ENCODE measurements at regions not wholly inside any gene's neighbourhood (a gene's known extent, or its start where the extent isn't known, plus 50 kb on each side); places are given as distances from the start of the nearest gene placed in this dataset.
A peak's percentile ranks its signal among the peaks of the same experiment; 100 is the strongest.
"Not testable (repeated sequence)": the region's sequence is repeated elsewhere in the genome, so short reads cannot be mapped to it uniquely, and the experiment has no call there.

- H4K8ac ChIP-seq (ENCODE audit: low read depth, low read length), result no peak overlapping the region
Observed at GRCh38 chr2:75844651-75845050, 133.9 kb upstream of the GCFC2 start.

DNA sequence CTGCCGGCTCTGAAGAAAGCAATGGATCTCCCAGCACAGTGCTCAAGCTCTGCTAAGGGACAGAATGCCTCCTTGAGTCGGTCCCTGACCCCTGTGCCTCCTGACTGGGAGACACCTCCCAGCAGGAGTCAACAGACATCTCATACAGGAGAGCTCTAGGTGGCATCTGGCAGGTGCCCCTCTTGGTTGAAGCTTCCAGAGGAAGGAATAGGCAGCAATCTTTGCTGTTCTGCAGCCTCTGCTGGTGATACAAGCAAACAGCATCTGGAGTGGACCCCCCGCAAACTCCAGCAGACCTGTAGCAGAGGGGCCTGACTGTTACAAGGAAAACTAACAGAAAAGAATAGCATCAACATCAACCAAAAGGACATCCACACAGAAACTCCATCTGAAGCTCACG lies 123.9 kb upstream of the GCFC2 start:
- not testable (repeated sequence) for DNase-seq (ENCODE audit: low spot score)

More at GRCh38 chr2:75844651-75845050, 133.9 kb upstream of the GCFC2 start:
- Histone ChIP-seq H3K18ac (ENCODE audit: low read length) (no peak overlapping the region), H2AK5ac (ENCODE audit: low read depth, low read length) (no peak overlapping the region), H3K4ac (ENCODE audit: low read length) (no peak overlapping the region), H2BK120ac (ENCODE audit: low read depth, low read length) (no peak overlapping the region), H3K9ac (ENCODE audit: low read depth, low read length, poor library complexity) (no peak overlapping the region), H2BK12ac (ENCODE audit: low read length) (no peak overlapping the region), H3K9me3 (replicated peaks in 1 of 2; ENCODE audit: control insufficient read depth in 2 of 2, insufficient read depth in 1 of 2, low read depth in 1 of 2, low read length in 2 of 2) (no peaks in the 10 kb centered on the region), H3K36me3 (replicated peaks in 1 of 2; ENCODE audit: control insufficient read depth in 2 of 2, insufficient read depth in 2 of 2, low read length in 2 of 2) (no peaks in the 10 kb centered on the region), H3K23ac (ENCODE audit: low read depth, low read length, poor library complexity) (no peak overlapping the region), H2BK5ac (ENCODE audit: low read length) (no peak overlapping the region), H3K27me3 (ENCODE audit: control insufficient read depth in 3 of 3, insufficient read depth in 3 of 3, low read depth in 1 of 3, low read length in 3 of 3) (no peaks in the 10 kb centered on the region), H2BK15ac (ENCODE audit: low read length) (no peak overlapping the region), H3K4me2 (ENCODE audit: insufficient read depth, low read length, poor library complexity, severe bottlenecking) (no peak overlapping the region), H3K4me3 (ENCODE audit: low read length in 2 of 2) (no peak overlapping the region), H3K14ac (ENCODE audit: low read length) (no peak overlapping the region), H3K27ac (replicated peaks; ENCODE audit: low read length) (no peak overlapping the region), H4K91ac (ENCODE audit: low read depth, low read length, poor library complexity) (no peak overlapping the region), H3K4me1 (ENCODE audit: control insufficient read depth in 2 of 2, insufficient read depth in 1 of 2, low read depth in 1 of 2, low read length in 2 of 2) (no peaks in the 10 kb centered on the region), H3K79me1 (ENCODE audit: low read depth, low read length) (no peaks in the 10 kb centered on the region), H2AFZ (ENCODE audit: low read length) (no peak overlapping the region)
- no peak for DNase-seq (ENCODE audit: low spot score)

GRCh38 chr2:75833386-75833785 lies 122.7 kb upstream of the GCFC2 start:
- Histone ChIP-seq H3K23ac (ENCODE audit: low read depth, low read length, poor library complexity) (no peak overlapping the region), H2AK5ac (ENCODE audit: low read depth, low read length) (no peak overlapping the region), H3K36me3 (replicated peaks in 1 of 2; ENCODE audit: control insufficient read depth in 2 of 2, insufficient read depth in 2 of 2, low read length in 2 of 2) (no peaks in the 10 kb centered on the region), H3K27me3 (ENCODE audit: control insufficient read depth in 3 of 3, insufficient read depth in 3 of 3, low read depth in 1 of 3, low read length in 3 of 3) (no peaks in the 10 kb centered on the region), H3K4me2 (ENCODE audit: insufficient read depth, low read length, poor library complexity, severe bottlenecking) (no peak overlapping the region), H3K14ac (ENCODE audit: low read length) (no peak overlapping the region), H2BK120ac (ENCODE audit: low read depth, low read length) (no peak overlapping the region), H3K9me3 (replicated peaks in 1 of 2; ENCODE audit: control insufficient read depth in 2 of 2, insufficient read depth in 1 of 2, low read depth in 1 of 2, low read length in 2 of 2) (no peaks in the 10 kb centered on the region), H2BK15ac (ENCODE audit: low read length) (no peak overlapping the region), H4K91ac (ENCODE audit: low read depth, low read length, poor library complexity) (no peak overlapping the region), H3K4ac (ENCODE audit: low read length) (no peak overlapping the region), H2AFZ (ENCODE audit: low read length) (no peak overlapping the region), H3K18ac (ENCODE audit: low read length) (no peak overlapping the region), H2BK5ac (ENCODE audit: low read length) (no peak overlapping the region), H3K79me1 (ENCODE audit: low read depth, low read length) (no peaks in the 10 kb centered on the region), H3K4me3 (ENCODE audit: low read length in 2 of 2) (no peak overlapping the region), H4K8ac (ENCODE audit: low read depth, low read length) (no peak overlapping the region), H3K27ac (replicated peaks; ENCODE audit: low read length) (no peak overlapping the region), H3K4me1 (ENCODE audit: control insufficient read depth in 2 of 2, insufficient read depth in 1 of 2, low read depth in 1 of 2, low read length in 2 of 2) (no peaks in the 10 kb centered on the region), H2BK12ac (ENCODE audit: low read length) (no peak overlapping the region), H3K9ac (ENCODE audit: low read depth, low read length, poor library complexity) (no peak overlapping the region)
- no peak for DNase-seq (ENCODE audit: low spot score)
- no CpG with 5 or more reads among the region's 2 CpGs for WGBS, 2 donors (ENCODE audit: extremely low coverage in 2 of 2, insufficient read length in 2 of 2, insufficient replicate concordance in 1 of 2)

More for the DNA sequence above, 123.9 kb upstream of the GCFC2 start:
- H3K9me3 ChIP-seq (replicated peaks in 1 of 2; ENCODE audit: control insufficient read depth in 2 of 2, insufficient read depth in 1 of 2, low read depth in 1 of 2, low read length in 2 of 2); H3K4me1 ChIP-seq (ENCODE audit: control insufficient read depth in 2 of 2, insufficient read depth in 1 of 2, low read depth in 1 of 2, low read length in 2 of 2); H2BK120ac ChIP-seq (ENCODE audit: low read depth, low read length); H3K27me3 ChIP-seq (ENCODE audit: control insufficient read depth in 3 of 3, insufficient read depth in 3 of 3, low read depth in 1 of 3, low read length in 3 of 3); H2BK15ac ChIP-seq (ENCODE audit: low read length); H3K4ac ChIP-seq (ENCODE audit: low read length); H3K27ac ChIP-seq (replicated peaks; ENCODE audit: low read length); H2BK12ac ChIP-seq (ENCODE audit: low read length); H3K4me3 ChIP-seq (ENCODE audit: low read length in 2 of 2); H3K18ac ChIP-seq (ENCODE audit: low read length); H2AK5ac ChIP-seq (ENCODE audit: low read depth, low read length); H3K23ac ChIP-seq (ENCODE audit: low read depth, low read length, poor library complexity); H3K36me3 ChIP-seq (replicated peaks in 1 of 2; ENCODE audit: control insufficient read depth in 2 of 2, insufficient read depth in 2 of 2, low read length in 2 of 2); H3K9ac ChIP-seq (ENCODE audit: low read depth, low read length, poor library complexity); H4K8ac ChIP-seq (ENCODE audit: low read depth, low read length); H2BK5ac ChIP-seq (ENCODE audit: low read length); H3K4me2 ChIP-seq (ENCODE audit: insufficient read depth, low read length, poor library complexity, severe bottlenecking); H4K91ac ChIP-seq (ENCODE audit: low read depth, low read length, poor library complexity); H3K14ac ChIP-seq (ENCODE audit: low read length); H3K79me1 ChIP-seq (ENCODE audit: low read depth, low read length): not testable (repeated sequence)
- WGBS, 2 donors (ENCODE audit: extremely low coverage in 2 of 2, insufficient read length in 2 of 2, insufficient replicate concordance in 1 of 2), result no CpG with 5 or more reads among the region's 4 CpGs
- peak overlapping the region; percentile 61 for H2AFZ ChIP-seq (ENCODE audit: low read length)

DNA sequence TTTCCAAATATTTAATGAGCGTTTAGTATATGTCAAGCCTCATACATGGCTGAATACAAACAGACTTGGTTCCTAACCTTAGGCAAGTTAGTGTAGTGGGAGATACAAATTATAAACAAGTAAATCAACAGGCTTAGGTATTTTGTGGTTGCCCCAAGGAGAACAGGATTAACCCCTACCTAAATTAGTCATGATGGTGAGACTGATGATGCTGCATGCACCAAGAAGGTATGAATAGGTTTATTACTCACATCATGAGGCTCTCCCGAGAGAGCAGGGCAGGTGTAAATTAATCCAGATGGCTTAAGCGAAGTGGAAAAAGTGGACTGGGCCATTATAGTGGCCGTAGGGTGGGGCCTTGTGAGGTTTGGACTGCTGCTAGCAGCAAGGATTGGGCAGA lies 118.1 kb upstream of the GCFC2 start:
- H3K4me2 ChIP-seq (ENCODE audit: insufficient read depth, low read length, poor library complexity, severe bottlenecking), result no peak overlapping the region
- WGBS, 2 donors (ENCODE audit: extremely low coverage in 2 of 2, insufficient read length in 2 of 2, insufficient replicate concordance in 1 of 2), result no CpG with 5 or more reads among the region's 4 CpGs

More for the DNA sequence above, 118.1 kb upstream of the GCFC2 start:
- H2BK120ac ChIP-seq (ENCODE audit: low read depth, low read length), result no peak overlapping the region
- no peak overlapping the region for H4K8ac ChIP-seq (ENCODE audit: low read depth, low read length)
- no peak overlapping the region for H2AFZ ChIP-seq (ENCODE audit: low read length)
- no peak overlapping the region for H4K91ac ChIP-seq (ENCODE audit: low read depth, low read length, poor library complexity)
- no peak overlapping the region for H3K27ac ChIP-seq (replicated peaks; ENCODE audit: low read length)
- H3K9me3 ChIP-seq (replicated peaks in 1 of 2; ENCODE audit: control insufficient read depth in 2 of 2, insufficient read depth in 1 of 2, low read depth in 1 of 2, low read length in 2 of 2), result no peaks in the 10 kb centered on the region
- H3K9ac ChIP-seq (ENCODE audit: low read depth, low read length, poor library complexity), result no peak overlapping the region
- H2BK12ac ChIP-seq (ENCODE audit: low read length), result no peak overlapping the region
- H2BK15ac ChIP-seq (ENCODE audit: low read length), result no peak overlapping the region
- no peak overlapping the region for H3K14ac ChIP-seq (ENCODE audit: low read length)
- no peaks in the 10 kb centered on the region for H3K79me1 ChIP-seq (ENCODE audit: low read depth, low read length)
- H2AK5ac ChIP-seq (ENCODE audit: low read depth, low read length), result no peak overlapping the region
- no peaks in the 10 kb centered on the region for H3K4me1 ChIP-seq (ENCODE audit: control insufficient read depth in 2 of 2, insufficient read depth in 1 of 2, low read depth in 1 of 2, low read length in 2 of 2)
- H3K23ac ChIP-seq (ENCODE audit: low read depth, low read length, poor library complexity), result no peak overlapping the region
- no peak overlapping the region for H3K18ac ChIP-seq (ENCODE audit: low read length)
- no peak for DNase-seq (ENCODE audit: low spot score)
- no peak overlapping the region for H3K4ac ChIP-seq (ENCODE audit: low read length)
- no peaks in the 10 kb centered on the region for H3K27me3 ChIP-seq (ENCODE audit: control insufficient read depth in 3 of 3, insufficient read depth in 3 of 3, low read depth in 1 of 3, low read length in 3 of 3)
- no peak overlapping the region for H2BK5ac ChIP-seq (ENCODE audit: low read length)
- no peak overlapping the region for H3K4me3 ChIP-seq (ENCODE audit: low read length in 2 of 2)
- no peaks in the 10 kb centered on the region for H3K36me3 ChIP-seq (replicated peaks in 1 of 2; ENCODE audit: control insufficient read depth in 2 of 2, insufficient read depth in 2 of 2, low read length in 2 of 2)

Measured in neuronal stem cell (in vitro differentiated cells).